HCT116 (cell line): ENCODE measurements at regions not wholly inside any gene's neighbourhood (a gene's known extent, or its start where the extent isn't known, plus 50 kb on each side); places are given as distances from the start of the nearest gene placed in this dataset.

Experiments used
- ATAC-seq: fragments of 200-7000 bp; cut with Tn5 transposase; 2 replicates; pipeline ENCODE4 v1.9.1; 2020; ENCODE audit warnings: mild to moderate bottlenecking, moderate library complexity
- BruUV-seq: library from RNA; stranded (reverse); fragments of 400-500 nt; replicated peaks from 2 replicates; lab custom pipeline; 2021; lab: Mats Ljungman, UMichigan
- CTCF ChIA-PET: fragments of 300-600 bp; sonication (Branson Sonifier 250); formaldehyde crosslinking; loops from one replicate; lab custom pipeline; 2021; ENCODE audit warnings: antibody characterized with exemption; lab: Charles Lee
- POLR2A ChIA-PET: fragments of 300-600, 350-600 bp; sonication (Branson Sonifier 250); formaldehyde crosslinking; loops from one replicate; lab custom pipeline; 2021; ENCODE audit warnings: antibody characterized with exemption; lab: Charles Lee
- RAD21 ChIA-PET, 2 experiments: fragments of 300-600 bp; sonication (Branson Sonifier 250); formaldehyde crosslinking; loops; one replicate each; lab custom pipeline; 2023; ENCODE audit warnings: low total read pairs in 2 of 2; ENCODE audit not compliant: uncharacterized antibody in 2 of 2, unreplicated experiment in 2 of 2, low non-redundant PET in 1 of 2; lab: Charles Lee
- DNase-seq: peaks from one replicate; pipeline ENCODE4 v3.0.0-alpha.2; 2010; ENCODE audit warnings: low read depth, low spot score
- H2AFZ ChIP-seq: fragments of 200-600 bp; shearing (Covaris generic), sonication (generic); 2 replicates; pipeline ENCODE4 v1.6.1; 2017; ENCODE audit warnings: low read depth, mixed run types, mixed read lengths, antibody characterized with exemption, low read length; ENCODE audit not compliant: poor library complexity, severe bottlenecking
- H3K27ac ChIP-seq: 2 replicates; pipeline ENCODE4 v1.5.1; 2012; ENCODE audit warnings: low read depth, low read length
- H3K27me3 ChIP-seq: fragments of 200-600 bp; sonication (generic); 2 replicates; pipeline ENCODE4 v1.6.1; 2016; ENCODE audit warnings: mixed run types, low read length, mixed read lengths; ENCODE audit not compliant: insufficient read depth
- H3K36me3 ChIP-seq, 2 experiments: fragments of 200-500 bp in 1 of 2; fragments of 200-600 bp in 1 of 2; sonication (Bioruptor generic) in 1 of 2; sonication (generic) in 1 of 2; 2 replicates each; pipeline versions ENCODE4 v1.5.1 to v1.6.1; 2014 to 2016; ENCODE audit warnings: low read length in 2 of 2, inconsistent platforms in 1 of 2, mixed read lengths in 1 of 2, mixed run types in 1 of 2; ENCODE audit not compliant: insufficient read depth in 2 of 2, control insufficient read depth in 1 of 2
- H3K4me1 ChIP-seq, 2 experiments: fragments of 200-600 bp in 1 of 2; sonication (generic) in 1 of 2; 2 replicates each; pipeline versions ENCODE4 v1.5.1 to v1.6.1; 2012 to 2017; ENCODE audit warnings: low read length in 2 of 2, inconsistent platforms in 1 of 2, mild to moderate bottlenecking in 1 of 2, mixed read lengths in 1 of 2, mixed run types in 1 of 2, moderate library complexity in 1 of 2; ENCODE audit not compliant: insufficient read depth in 2 of 2, control insufficient read depth in 1 of 2
- H3K4me2 ChIP-seq: fragments of 200-600 bp; sonication (generic); 2 replicates; pipeline ENCODE4 v1.6.1; 2017; ENCODE audit warnings: mixed run types, low read length, mixed read lengths
- H3K4me3 ChIP-seq, 2 experiments: fragments of 200-600 bp in 1 of 2; sonication (generic) in 1 of 2; replicated peaks in 1 of 2; 2 replicates each; pipeline ENCODE4 v1.5.1; 2011 to 2016; ENCODE audit warnings: low read length in 2 of 2, control low read depth in 1 of 2, low read depth in 1 of 2, mild to moderate bottlenecking in 1 of 2, mixed read lengths in 1 of 2, mixed run types in 1 of 2
- H3K79me2 ChIP-seq: fragments of 200-600 bp; sonication (generic); 2 replicates; pipeline ENCODE4 v1.6.1; 2017; ENCODE audit warnings: mild to moderate bottlenecking, mixed run types, low read length, moderate library complexity, mixed read lengths; ENCODE audit not compliant: insufficient read depth
- H3K9ac ChIP-seq: fragments of 200-600 bp; sonication (generic); 2 replicates; pipeline ENCODE4 v1.6.1; 2016; ENCODE audit warnings: low read length, mixed read lengths
- H3K9me2 ChIP-seq: fragments of 200-600 bp; sonication (generic), shearing (Covaris generic); 2 replicates; pipeline ENCODE4 v1.6.1; 2017; ENCODE audit warnings: mixed run types, mild to moderate bottlenecking, moderate library complexity; ENCODE audit not compliant: insufficient read depth
- H3K9me3 ChIP-seq, 2 experiments: fragments of 200-500 bp in 1 of 2; fragments of 200-600 bp in 1 of 2; sonication (Bioruptor generic) in 1 of 2; sonication (generic) in 1 of 2; 2 replicates each; pipeline ENCODE4 v1.6.1; 2014 to 2017; ENCODE audit warnings: low read length in 2 of 2, mixed read lengths in 2 of 2, inconsistent platforms in 1 of 2, low read depth in 1 of 2, mild to moderate bottlenecking in 1 of 2, mixed run types in 1 of 2, moderate library complexity in 1 of 2; ENCODE audit not compliant: control insufficient read depth in 1 of 2, insufficient read depth in 1 of 2
- H4K20me1 ChIP-seq: fragments of 200-600 bp; sonication (generic), shearing (Covaris generic); 2 replicates; pipeline ENCODE4 v1.6.1; 2017; ENCODE audit warnings: mixed run types, mild to moderate bottlenecking, moderate library complexity; ENCODE audit not compliant: insufficient read depth
- ATF3 ChIP-seq: IDR thresholded peaks from 2 replicates; pipeline ENCODE4 v1.6.1; 2012
- CBX3 ChIP-seq: IDR thresholded peaks from 2 replicates; pipeline ENCODE4 v1.6.1; 2012; ENCODE audit warnings: low read depth
- CEBPB ChIP-seq: IDR thresholded peaks from 2 replicates; pipeline ENCODE4 v1.6.1; 2012; ENCODE audit warnings: low read depth
- CTCF ChIP-seq, 3 experiments: fragments of 200-600 bp in 1 of 3; sonication (generic) in 1 of 3; IDR thresholded peaks in 2 of 3; conservative IDR thresholded peaks in 1 of 3; 2 replicates each; pipeline ENCODE4 v1.5.1; 2012 to 2017; ENCODE audit warnings: low read depth in 2 of 3, low read length in 2 of 3, antibody characterized with exemption in 1 of 3, borderline replicate concordance in 1 of 3, control low read depth in 1 of 3, mild to moderate bottlenecking in 1 of 3, mixed read lengths in 1 of 3, mixed run types in 1 of 3, moderate library complexity in 1 of 3; ENCODE audit not compliant: insufficient read depth in 1 of 3
- EGR1 ChIP-seq: IDR thresholded peaks from 2 replicates; pipeline ENCODE4 v1.6.1; 2012; ENCODE audit warnings: low read depth
- EZH2 ChIP-seq: fragments of 200-600 bp; sonication (generic); IDR thresholded peaks from 2 replicates; pipeline ENCODE4 v1.6.1; 2017; ENCODE audit warnings: antibody characterized with exemption, mixed run types
- EZH2phosphoT487 ChIP-seq: fragments of 200-600 bp; IDR thresholded peaks from 2 replicates; pipeline ENCODE4 v1.6.1; 2018; ENCODE audit warnings: antibody characterized with exemption, borderline replicate concordance
- FOSL1 ChIP-seq: IDR thresholded peaks from 2 replicates; pipeline ENCODE4 v1.6.1; 2012; ENCODE audit warnings: low read depth
- JUND ChIP-seq: IDR thresholded peaks from 2 replicates; pipeline ENCODE4 v1.6.1; 2012
- MAX ChIP-seq: IDR thresholded peaks from 2 replicates; pipeline ENCODE4 v1.6.1; 2012
- POLR2AphosphoS5 ChIP-seq: IDR thresholded peaks from 2 replicates; pipeline ENCODE4 v1.6.1; 2011; ENCODE audit warnings: mild to moderate bottlenecking, low read depth, low read length, moderate library complexity
- RAD21 ChIP-seq: IDR thresholded peaks from 2 replicates; pipeline ENCODE4 v1.6.1; 2012; ENCODE audit warnings: low read depth, mild to moderate bottlenecking
- REST ChIP-seq: IDR thresholded peaks from 2 replicates; pipeline ENCODE4 v1.6.1; 2012; ENCODE audit warnings: low read depth
- SIN3A ChIP-seq: IDR thresholded peaks from 2 replicates; pipeline ENCODE4 v1.6.1; 2012; ENCODE audit warnings: low read depth
- SP1 ChIP-seq: IDR thresholded peaks from 2 replicates; pipeline ENCODE4 v1.6.1; 2012; ENCODE audit warnings: low read depth
- SRF ChIP-seq: IDR thresholded peaks from 2 replicates; pipeline ENCODE4 v1.6.1; 2012; ENCODE audit warnings: low read depth
- YY1 ChIP-seq: IDR thresholded peaks from 2 replicates; pipeline ENCODE4 v1.6.1; 2011; ENCODE audit warnings: low read length, low read depth, moderate library complexity, mild to moderate bottlenecking; ENCODE audit not compliant: insufficient replicate concordance; ENCODE audit errors: extremely low read depth
- ZFX ChIP-seq: fragments of 450-650 bp; IDR thresholded peaks from 2 replicates; pipeline ENCODE4 v1.6.1; 2017
- ZNF274 ChIP-seq: fragments of 200-500 bp; sonication (Bioruptor generic); IDR thresholded peaks from 2 replicates; pipeline ENCODE4 v1.6.1; 2014; ENCODE audit warnings: mild to moderate bottlenecking, low read depth, low read length, inconsistent platforms
- intact Hi-C: fragments of 100-400 bp; cut with micrococcal nuclease; formaldehyde crosslinking; loops from 2 replicates; pipeline ENCODE4 v1.10.0; 2022

- no peak for DNase-seq
- ChIA-PET RAD21 (no interaction called here), POLR2A (no interaction called here), CTCF (no interaction called here)
- Histone ChIP-seq H3K9me2 (no peaks in the 10 kb centered on the region), H2AFZ (no peak overlapping the region), H3K36me3 (no peaks in the 10 kb centered on the region), H3K79me2 (no peaks in the 10 kb centered on the region), H3K27ac (no peak overlapping the region), H3K4me2 (no peak overlapping the region), H3K4me3 (no peak overlapping the region), H3K9ac (no peak overlapping the region), H3K4me1 (no peaks in the 10 kb centered on the region), H3K27me3 (no peaks in the 10 kb centered on the region)
- intact Hi-C loops: no loop called here
- TF ChIP-seq SP1 (no peak), MAX (no peak), POLR2AphosphoS5 (no peak), EGR1 (no peak), CEBPB (no peak), EZH2 (no peak), SRF (no peak), YY1 (no peak), REST (no peak), ZNF274 (no peak), CTCF (IDR thresholded peaks at IDR 0.05 in 2 of 3, conservative IDR thresholded peaks at IDR 0.05 in 1 of 3; ENCODE audit: borderline replicate concordance in 1 of 3, insufficient read depth in 1 of 3, low read depth in 2 of 3, low read length in 2 of 3) (no peak), JUND (no peak), CBX3 (no peak), SIN3A (no peak), RAD21 (no peak), ATF3 (no peak), FOSL1 (no peak), ZFX (no peak), EZH2phosphoT487 (no peak)
- TF ChIP-seq, all 23 proteins: peak for 0
- Histone ChIP-seq H4K20me1 (no peaks in the 10 kb centered on the region), H3K9me3 (no peaks in the 10 kb centered on the region)
- no TSS peak for BruUV-seq
- no peak for ATAC-seq
These were observed 526.6 kb downstream of the C4orf33 start for GRCh38 chr4:129622566-129622965.
